Fibroblast of skin of right biceps (primary cell): ENCODE measurements at regions not wholly inside any gene's neighbourhood (a gene's known extent, or its start where the extent isn't known, plus 50 kb on each side); places are given as distances from the start of the nearest gene placed in this dataset.

Source experiments
- DNase-seq: peaks from one replicate; pipeline ENCODE4 v3.0.0-alpha.2; 2013

DNA sequence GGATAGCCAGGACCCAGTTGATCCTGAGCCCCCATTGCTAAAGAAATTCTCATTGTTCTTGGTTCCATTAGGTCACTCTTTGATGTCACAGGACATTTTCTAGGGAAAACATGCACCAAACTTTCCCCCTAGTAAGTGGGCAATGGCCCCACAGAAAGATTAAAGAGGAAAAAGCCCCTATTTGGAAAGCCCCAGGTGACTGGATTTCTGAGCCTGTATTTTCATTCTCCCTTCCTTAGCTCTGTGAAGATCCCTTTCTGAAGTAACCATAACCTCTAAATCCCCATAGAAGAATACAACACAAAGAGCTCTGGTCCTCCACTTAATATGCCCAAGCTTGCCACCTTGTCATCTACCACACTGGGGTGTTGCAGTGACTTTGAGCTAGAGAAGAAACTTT, 232.3 kb upstream of the FGGY start:
- no peak for DNase-seq

DNA sequence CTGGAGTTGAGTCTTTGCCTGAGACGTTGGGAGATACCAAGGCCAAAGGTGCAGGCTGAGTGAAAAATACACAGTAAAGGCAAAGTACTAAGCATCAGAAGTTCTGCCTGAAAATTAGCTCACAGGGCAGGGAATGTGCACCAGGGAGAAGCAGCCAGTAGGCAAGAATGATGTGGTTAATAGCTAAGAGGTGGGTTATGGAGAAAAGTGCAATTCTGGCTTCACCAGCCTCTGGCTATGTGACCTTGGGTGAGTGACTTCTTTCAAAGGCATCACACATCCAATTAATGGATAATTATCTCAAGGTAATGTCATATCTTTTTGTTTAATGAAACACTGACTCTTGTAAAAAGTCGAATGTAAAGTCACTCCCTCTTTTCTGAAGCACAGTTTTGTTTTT, 230.7 kb upstream of the FGGY start:
- no peak for DNase-seq

DNA sequence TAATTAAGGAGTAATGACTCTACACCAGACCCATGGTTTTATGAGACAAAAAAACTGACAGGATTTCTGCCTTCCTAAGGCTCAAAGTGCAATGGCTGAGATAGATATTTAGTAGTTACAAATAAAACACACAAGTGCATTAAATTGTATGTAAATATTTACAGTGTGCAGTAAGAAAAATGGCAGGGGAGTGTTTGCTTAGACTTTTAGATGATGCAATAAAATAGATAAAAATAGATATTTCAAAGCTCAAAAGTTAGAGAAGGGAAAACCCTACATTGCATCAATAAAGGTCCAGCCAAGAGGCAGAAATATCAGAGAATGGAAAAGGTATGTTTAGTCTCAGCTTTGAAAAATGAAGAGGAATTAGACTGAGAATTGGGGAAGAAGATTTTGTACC, 226.3 kb upstream of the FGGY start:
- no peak for DNase-seq

DNA sequence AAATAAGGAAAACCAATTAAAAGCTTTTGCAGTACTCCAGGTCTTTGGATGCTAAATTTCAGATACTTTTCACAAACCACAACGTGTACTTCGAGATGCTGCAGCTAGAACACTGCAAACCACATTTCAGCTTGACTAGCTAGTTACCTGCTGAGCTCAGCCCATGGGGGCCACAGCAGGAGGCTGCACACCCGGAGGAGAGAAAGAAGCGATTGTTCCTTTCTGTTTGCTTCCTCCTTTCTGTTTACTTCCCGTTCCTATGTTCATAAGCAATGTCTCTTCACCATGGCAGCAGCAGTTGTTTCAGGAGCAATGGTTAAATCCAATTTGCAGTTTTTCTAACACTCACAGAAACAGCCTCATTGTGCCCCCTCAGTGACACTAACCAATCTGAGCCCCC, 225.6 kb upstream of the FGGY start:
- DNase-seq: no peak

DNA sequence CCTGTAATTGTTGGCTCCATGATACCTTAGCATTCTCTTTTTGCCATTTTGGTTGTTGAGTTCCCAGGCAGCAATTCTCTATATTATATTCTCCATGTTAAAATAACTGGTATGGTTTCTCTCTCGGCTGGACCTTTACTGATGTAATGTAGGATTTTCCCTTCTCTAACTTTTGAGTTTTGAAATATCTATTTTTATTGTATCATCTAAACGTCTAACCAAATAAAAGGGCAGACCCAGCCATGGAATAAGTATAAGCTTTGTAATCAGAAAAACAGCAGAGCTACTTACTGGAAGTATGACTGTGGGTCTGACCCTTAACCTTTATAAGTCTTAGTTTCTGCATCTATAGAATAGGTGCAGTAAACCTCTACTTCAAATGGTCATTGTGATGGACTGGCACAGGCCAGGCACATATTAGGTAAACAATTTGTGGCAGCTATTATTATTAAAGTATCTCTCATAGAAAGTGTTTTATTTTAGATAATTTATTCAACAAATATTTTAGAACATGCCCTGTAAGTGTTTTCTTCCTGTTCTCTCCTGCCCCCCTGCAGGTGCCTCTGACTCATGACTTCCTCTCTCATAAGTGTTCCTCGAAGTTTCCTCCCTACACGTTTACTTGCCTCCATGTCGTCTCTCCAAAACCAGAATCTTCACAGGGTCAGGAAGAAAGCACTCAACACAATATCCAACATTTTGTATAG, 224.9 kb upstream of the FGGY start:
- no peak for DNase-seq

DNA sequence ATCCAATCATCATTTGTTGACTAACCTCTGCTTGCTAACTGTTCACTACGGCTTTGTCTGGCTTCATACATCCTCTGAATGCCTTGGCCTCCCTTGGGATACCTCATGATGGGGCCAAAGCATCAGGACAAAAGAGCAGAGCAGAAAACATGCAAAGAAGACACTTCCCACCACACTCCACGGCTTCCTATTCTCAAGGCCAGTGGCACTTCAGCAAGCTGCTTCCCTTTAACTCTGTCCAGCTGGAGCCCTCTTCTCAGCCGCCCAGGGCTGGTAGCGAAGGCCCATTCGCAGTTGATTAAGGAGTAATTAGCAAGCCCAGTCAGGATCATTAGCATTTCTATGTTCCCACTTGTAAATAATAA, 224.3 kb upstream of the FGGY start:
- DNase-seq: no peak

DNA sequence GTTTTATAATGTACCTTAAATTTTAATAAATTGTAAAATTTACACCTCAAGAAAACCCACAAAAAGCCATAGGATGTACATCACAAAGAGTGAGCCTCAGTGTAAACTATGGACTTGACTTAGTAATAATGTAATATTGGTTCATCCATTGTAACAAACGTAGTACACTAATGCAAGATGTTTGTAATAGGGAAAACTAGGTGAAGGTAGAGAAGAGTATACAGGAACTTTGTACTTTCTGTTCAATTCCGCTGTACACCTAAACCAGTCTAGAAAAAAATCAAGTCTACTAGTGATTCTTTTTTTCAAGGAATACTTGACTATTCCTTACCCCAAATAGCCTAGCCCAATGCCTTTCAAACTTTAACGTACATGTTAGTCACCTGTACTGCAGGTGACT, 222.3 kb upstream of the FGGY start:
- DNase-seq: no peak

DNA sequence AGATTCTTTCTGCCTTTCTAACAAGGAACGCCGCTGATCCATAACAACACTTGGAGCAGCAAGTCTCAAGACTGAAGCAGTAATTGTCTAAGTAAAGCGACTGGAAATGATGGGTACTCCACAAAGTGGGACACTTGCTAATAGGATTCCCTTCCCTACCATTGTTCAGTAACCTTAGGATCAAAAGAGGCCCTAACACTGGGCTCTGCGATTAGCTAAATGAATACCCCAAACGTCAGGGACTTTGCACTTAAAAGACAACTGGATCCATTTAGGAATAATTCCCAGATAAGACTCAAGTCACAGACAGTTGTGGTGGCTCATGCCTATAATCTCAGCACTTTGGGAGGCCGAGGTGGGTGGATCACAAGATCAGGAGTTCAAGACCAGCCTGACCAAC, 221.9 kb upstream of the FGGY start:
- no peak for DNase-seq

DNA sequence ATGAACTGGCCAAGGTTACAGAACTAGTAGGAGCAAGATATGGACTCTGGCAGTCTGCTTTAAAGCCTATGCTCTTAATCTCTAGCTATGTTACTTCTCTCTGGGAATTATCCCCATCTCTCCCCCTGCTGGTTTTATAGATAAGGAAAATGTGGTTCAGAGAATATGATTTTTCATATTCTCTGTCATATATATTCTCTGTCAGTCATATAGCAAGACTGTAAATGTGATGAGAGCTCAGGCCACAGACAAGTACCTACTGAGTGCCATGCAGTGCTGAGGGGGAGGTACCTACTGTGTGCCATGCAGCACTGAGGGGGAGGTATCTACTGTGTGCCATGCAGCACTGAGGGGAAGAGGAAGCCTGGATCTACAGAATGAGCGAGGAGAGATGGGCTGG, 220.3 kb upstream of the FGGY start:
- DNase-seq: peak; percentile 24

DNA sequence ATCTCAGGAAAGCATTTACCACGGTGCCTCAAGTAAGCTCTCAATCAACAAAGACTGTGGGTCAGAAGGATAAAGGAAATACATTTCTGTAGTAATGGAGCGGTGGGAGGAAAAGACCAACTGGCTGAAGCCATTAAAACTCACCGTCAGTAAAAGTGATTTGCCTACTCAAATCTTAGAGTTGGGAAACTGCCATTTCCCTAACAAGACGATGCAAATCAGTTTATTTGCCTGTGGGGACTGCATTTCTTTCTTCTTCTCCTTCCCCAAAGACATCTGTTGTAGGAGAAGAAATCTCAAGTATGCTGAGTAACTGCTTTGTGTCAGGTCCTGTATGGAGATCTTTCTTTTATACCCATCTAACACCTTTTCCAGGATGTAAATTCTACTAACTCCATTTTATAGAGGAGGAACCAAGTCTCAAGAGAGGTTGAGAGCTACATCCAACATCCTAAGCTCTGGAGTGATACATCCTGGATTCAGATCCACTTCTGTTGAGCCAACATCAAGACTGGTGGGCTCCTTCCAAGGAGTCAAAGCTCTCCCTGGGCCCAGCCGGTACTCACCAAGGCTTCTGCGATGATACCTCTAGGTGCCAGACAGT, 219.3 kb upstream of the FGGY start:
- DNase-seq: no peak

DNA sequence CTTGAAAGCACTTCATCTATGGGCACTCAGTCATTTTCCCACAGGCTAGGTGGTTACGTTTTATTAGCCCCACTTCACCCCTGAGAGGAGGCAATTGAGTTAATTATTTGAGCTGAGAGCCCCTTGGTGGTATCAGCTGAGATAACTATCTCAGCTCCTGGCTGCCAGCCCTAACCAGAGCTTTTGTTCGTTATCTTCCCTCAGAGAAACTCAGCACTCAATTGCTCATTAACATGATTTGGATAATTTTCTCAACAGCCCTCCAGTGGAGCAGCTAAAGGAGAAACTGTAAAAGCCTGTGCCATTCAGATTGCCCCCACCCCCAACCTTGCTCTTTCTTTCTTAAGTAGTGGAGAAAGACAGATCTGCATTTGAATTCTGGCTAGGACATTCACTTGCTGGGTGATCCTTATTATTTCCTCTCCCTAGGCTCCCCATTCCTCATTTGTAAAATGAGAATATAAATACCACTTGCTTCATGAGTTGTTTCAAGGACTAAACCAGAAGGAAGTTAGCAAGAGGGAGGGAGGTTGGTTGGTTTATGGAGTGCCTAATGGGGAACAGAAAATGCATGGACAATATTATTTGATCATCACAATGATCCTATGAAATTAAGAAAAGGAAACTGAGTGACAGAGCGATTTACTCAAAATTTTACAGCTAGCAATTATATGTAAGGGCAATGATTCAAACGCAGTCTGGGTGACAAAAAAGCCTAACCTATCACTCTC, 218.7 kb upstream of the FGGY start:
- no peak for DNase-seq

DNA sequence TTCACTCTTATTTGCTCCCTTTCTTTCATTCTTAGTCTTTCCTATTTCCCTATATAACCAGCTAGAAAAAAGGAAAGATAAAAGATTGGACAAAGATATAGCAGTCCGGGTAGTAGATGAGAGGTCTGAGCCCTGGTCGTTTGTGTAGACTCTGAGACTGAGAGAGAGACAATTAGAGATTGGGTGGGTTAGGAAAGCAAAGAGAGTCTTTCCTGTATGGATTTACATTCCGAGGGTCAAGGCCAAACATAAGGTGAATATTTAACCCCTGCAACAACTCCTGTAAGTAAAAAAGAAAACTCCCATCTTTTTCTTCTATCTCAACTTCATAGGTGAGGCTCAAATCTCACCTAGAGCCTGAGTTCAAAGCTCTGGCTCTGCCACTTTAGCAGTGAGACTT, 218.0 kb upstream of the FGGY start:
- DNase-seq: no peak

DNA sequence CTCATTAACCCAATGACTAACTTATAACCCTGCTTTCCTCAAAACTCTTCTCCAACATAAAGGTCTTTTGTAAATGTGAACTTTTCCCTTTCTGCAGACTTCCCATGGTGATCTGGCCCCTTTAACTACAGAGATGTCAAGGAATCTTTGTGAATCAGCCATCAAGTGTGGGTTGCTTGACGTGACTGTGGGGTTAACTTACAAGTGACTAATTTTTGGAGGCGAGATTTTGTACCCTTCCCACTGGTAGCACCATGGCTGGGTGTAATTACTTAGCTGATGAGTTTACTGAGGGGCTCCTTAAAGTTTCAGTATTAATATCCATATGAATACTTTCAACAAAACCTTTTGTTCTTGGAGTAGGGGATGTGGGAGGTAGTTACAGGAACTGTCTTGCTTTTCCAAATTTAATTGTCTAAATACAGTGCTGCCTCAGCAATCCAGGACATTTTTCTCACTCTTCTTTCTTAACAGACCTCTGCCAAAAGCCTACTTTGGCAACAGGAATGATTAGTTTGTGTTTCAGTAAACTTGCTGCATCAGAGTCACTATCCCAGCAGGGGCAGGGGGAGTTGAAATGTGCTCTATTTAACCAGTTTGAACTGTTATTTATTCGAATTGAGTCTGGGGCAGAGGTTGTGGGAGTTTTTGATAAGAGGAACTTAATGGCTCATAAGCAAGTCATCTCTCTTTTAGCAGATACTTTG, 217.3 kb upstream of the FGGY start:
- DNase-seq: peak; percentile 54

DNA sequence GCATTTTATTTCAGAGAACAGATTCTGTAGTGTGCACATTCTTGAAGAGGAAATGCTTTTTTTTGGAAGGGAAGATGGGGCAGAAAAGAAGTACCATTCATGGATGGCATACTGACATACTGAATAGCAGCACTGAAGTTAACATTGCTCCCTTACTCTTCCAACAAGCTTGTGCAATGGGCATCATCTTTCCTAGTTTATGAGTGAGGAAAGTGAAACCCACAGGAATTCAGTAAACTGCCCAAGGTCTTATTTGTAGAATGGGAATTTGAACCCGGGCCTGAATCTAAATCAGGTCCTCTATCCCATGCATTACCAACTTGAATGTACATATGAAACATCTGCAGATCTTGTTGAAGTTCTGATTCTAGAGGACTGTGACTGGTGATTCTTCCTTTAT, 215.7 kb upstream of the FGGY start:
- DNase-seq: no peak

DNA sequence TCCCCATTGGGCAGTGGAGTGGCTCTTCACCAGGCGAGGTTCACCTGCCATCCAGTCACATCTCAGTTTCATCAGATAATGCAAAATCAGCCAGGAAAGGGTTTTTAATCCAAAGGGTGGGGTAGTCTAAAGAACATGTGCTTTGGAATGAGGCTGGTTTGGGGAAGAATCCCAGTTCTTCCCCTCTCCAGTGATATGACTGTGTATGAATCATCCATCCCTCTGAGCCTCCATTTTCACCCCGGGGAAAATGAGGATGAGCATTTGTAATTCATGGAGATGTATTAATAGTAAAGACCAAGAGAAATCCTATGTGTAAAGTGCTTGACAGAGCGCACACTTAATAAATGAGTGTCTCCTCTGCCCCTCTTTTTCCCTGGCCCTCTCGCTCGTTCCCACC, 215.1 kb upstream of the FGGY start:
- DNase-seq: peak; percentile 77

DNA sequence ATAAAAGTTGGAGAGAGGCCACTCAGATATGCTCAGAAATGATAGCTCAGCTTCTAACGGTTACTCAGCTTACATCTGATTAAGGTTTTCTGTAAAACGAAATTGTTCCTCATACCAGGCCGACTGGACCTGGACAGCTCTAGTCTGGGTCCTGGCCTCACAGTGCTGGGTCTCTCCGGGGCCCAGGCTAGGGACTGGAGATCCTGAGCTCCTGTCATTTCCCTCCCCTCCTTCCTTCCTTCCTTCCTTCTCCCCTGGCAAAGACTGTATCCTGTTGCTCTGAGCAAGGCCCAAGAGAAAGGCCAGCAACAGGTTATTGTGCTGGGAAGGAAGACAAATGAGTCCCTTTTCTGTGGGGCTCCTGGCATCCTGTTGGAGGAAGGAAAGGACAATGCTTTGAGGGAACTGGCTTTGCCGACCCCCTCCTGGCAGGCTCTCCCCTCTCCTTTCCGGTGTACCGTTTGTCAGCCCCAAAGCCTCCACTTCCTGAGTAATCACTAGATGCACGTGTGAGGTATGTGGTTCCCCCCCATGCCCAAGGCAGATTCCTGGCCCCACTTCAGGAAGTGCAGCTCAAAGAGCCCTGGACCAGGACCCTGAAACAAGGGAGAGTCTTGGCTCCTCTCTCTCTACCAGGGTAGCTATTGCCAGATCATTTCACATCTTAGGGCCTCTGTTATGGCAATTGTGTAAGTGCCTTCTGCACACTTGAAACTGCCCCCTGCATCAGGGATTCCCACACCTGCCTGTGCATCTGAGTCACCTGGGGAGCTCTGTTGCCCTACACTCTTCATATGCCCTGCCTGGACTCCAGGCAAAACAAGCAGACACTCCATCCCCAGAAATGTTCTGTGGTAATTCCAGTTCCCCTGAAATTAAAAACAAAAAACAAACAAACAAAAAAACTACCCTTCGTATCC, 212.7 kb upstream of the FGGY start:
- DNase-seq: peak; percentile 79

DNA sequence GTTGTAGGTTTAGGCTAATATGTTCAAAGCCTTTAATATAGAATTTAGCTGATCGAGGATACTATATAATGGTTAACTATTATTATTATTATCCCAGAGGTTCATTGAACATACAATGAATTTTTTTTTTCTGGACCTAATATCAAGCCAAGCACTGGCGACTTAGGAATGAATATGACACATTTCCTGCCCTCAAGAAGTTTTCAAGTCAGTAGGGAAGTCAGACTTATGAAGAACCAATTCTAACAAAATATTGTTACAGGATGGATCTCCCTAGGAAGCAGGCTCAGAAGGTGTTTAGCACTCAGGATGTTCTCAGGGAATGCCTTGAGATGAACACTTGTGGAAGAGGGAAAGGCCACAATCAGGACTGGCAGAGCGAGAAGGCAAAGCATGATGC, 211.8 kb upstream of the FGGY start:
- no peak for DNase-seq

DNA sequence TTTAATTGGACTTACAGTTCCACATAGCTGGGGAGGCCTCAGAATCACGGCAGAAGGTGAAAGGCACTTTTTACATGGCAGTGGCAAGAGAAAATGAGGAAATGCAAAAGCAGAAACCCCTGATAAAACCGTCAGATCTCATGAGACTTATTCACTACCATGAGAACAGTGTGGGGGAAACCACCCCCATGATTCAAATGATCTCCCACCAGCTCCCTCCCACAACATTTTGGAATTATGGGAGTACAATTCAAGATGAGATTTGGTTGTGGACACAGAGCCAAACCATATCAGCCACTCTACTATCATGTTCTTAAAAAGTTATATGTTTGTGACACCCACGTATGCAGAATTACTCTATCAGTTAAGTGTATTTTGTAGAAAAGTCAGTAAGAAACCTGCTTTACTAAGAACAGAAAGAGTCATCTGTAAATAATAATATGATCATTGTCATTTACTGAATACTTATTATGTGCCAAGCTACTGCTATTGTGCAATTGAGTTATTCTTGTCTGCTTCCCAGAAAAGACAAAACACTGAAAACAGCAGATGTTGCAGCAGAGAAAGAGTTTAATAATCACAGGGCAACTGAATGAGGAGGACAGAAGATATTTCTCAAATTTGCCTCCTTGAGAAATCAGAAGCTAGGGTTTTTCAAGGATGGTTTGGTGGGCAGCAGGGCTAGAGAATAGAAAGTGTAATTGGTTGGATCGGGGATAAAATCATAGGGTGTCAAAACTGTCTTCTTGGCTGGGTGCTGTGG, 207.7 kb upstream of the FGGY start:
- no peak for DNase-seq

DNA sequence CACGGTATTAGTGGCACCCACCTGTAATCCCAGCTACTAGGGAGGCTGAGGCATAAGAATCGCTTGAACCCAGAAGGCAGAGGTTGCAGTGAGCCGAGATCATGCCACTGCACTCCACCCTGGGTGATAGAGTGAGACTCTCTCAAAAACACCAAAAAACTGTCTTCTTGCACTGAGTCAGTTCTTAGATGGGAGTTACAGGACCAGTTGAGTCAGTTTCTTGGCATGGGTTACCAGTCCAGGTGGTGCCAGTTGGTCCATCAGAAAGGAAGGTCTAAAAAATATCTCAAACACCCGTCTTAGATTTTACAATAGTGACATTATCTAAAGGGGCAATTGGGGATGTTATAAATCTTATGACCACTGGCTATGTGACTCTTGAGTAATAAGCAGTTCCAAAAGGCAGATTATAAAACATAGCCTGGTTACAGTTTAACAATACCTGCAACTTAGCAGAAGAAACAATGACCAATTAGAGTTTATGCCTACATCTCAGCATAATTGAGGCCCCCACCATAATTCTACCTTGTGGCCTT, 206.9 kb upstream of the FGGY start:
- DNase-seq: no peak

DNA sequence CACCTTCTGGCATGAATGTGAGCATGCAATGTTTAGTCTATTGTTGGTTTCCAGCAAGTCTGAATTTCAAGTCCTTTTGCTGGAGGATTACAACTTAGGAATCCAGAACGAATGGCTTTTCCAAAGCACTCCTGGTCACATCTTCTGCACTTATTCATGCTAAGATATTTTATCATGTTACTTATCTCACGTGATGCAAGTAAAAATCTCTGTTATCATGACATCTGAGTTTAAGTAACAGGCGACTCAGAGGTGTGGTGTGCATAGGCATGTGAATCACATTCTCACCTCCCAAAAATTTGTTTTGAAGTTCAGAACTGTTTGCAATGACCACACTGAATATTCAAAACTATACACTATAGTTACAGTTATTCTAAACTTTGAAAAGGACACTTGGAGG, 204.8 kb upstream of the FGGY start:
- peak; percentile 76 for DNase-seq

DNA sequence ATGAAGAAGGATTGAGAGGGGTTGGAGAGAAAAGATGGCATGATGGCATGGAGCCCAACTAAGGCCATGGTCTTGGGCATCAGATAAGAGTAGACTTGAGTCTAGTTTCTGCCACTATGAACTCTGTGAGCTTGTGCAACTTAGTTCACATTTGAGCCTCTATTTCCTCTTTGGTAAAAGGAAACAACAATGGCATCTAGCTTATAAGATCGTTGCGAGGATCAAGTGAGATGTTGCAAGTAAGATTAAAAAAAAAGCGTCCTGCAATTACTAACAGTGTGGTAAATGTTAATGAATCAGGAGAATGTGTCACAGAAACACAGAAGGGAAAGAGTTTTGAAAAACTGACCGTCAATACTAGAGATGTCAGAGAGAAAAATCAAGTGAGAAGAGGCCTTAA, 202.9 kb upstream of the FGGY start:
- no peak for DNase-seq

DNA sequence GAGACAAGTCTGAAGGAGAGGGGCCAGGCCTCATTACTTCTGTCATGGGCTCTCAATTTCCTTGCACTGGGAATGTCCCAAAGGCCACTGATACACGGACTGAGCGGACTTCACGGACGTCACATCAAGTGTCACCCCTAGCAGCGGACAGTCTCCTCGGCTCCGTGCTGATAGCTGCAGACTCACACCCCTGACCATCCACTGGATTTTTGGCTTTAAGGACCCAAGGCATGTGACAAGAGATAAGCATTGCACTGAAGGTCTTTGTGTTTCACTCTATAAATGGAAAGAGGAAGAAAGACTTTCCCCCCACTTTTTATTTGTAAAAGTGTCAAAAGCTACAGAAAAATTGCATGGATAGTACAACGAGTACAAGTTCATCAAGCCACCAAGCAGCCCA, 200.4 kb upstream of the FGGY start:
- DNase-seq: no peak
